ENCODE measurements at regions not wholly inside any gene's neighbourhood (a gene's known extent, or its start where the extent isn't known, plus 50 kb on each side); places are given as distances from the start of the nearest gene placed in this dataset.
A peak's percentile ranks its signal among the peaks of the same experiment; 100 is the strongest.
"Not testable (repeated sequence)": the region's sequence is repeated elsewhere in the genome, so short reads cannot be mapped to it uniquely, and the experiment has no call there.

DNA sequence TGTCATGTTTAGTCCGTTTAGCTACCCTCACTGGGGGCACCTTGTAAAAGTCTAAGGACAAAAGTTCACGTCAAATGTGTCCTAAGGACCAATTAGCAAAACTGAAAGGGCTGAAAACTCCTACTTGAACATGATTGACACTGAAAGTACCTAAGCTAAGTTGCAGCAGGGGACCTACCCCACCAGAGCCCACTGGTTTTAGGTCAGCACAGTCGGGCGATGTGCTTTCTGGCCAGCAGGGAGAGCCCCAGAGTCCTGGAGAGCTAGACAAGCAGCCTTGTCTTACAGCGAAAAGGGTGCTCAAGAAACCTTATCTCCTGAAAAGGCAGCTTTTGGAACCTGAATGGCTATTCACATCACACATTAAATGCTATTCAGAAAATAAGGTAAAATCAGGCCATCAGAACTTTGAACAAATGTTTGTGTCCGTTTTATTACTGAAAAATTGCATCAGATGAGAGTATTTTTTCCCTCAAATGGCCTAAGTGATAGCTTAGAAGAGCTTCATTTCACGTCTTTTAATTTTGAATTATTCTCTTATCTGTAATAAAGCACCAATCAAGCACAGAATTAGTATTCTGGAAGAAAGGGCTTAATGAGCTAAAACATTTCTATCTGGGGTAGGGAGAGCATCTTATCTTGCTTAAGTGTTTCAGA is 52.2 kb upstream of the MKI67 start:
- peak; percentile 68 for DNase-seq

DNA sequence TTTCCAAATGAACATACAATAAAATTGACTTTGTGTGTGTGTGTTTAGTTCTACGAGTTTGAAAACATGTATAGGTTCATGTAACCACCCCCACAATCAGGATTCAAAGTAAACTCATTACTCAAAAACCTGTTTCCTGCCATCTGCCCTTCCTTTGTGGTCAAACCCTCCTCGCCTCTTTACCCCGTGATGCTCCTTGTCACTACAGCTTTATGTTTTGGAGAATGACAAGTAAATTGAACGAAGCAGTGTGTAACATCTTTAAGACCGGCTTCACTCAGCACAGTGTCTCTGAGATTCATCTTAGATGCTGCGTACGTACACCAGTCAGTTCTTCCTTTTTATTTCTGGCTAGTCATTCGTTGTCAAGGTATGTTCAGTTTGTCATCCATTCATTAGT is 54.6 kb upstream of the MKI67 start:
- DNase-seq = no peak

DNA sequence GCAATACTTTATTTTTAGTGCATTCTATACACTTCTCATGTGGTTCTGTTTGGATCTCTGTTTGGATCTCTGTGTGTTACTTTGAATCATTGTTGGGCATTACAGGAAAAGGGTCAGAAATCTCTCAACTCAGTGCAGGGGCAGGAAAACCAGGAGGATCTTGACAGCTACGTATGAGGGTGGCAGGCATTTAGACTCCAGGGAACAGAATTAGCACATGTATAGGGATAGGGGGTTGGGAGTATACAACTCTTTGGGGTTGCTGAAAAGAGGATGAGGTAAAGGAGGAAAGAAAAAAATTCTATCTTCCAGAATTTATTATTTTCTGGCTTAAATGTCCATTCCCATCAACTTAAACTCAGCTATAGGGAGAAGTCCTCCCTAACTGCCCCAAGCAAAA is 59.4 kb upstream of the MKI67 start:
- DNase-seq = no peak

DNA sequence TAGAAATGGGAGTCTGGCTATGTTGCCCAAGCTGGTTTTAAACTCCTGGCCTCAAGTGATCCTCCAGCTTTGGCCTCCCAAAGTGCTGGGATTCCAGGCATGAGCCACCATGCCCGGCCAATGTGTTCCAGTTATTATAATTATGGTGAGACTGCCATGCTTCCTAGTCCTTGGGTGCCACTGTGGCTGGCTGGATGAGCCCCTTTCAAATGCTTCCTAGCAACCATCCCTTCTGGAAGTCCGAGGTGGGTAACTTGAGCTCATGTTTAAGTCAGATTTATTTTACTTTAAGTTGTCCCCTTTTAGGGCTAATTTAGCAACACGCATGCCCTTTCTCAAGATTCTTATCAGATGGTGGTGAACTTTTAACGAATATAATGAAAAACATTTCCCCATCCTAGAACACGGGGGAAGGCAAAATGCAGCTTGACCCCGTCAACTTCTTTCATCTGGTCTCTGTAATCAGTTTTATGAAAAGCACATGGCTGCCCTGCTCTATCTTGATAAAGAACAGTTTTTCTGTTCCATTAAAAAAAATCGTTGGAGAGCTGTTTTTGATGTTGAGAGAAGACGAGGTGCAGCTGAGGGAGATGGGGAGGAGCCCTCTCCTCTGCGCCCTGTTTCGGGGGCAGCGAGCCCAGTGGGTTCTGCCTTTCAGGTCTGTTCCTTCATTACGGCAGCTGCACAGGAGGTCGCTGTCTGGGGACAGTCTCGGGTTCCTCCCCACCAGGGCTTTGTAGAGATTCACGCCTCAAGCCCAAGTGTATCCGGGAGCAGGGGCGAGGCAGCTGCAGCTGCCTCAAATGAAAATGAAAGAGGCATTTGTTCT is 61.0 kb upstream of the MKI67 start:
- peak; percentile 77 for DNase-seq

DNA sequence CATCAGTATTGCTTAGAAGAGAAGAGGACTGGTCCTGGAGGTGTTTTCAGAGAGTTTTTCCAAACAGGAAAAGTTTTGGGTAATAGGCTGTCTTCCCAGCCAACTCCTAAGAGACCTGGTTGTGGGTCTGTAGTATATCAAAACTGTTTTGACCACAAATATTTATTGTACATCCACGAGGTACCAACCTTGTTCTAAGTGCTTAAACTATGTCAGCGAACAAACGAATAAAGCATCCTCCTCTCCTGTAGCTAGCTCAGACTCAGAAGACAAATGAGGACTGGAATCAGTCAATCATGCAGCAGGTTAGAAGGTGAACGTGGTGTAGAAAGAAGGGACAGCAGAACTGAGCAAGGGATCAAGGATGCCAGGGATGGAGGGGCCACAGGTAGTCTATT is 61.6 kb upstream of the MKI67 start:
- no peak for DNase-seq

DNA sequence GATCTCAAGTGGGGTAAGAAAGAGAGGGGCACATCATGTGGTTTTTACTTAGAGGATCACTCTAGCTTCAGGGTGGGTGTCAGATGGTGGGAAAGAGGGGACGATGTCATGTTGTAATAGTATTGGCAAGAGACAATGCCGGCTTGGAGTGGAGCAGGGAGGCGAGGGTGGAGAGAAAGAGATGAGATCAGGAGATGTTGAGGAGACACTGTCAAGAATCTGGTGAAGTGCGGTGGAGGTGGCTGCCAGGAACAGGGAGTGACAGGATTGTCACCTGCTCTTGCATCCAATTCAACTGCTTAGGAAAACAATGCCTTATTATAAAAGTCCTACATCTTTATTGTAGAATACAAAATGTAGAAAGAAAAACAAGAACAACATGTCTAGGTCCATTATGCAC is 63.0 kb upstream of the MKI67 start:
- DNase-seq = no peak

DNA sequence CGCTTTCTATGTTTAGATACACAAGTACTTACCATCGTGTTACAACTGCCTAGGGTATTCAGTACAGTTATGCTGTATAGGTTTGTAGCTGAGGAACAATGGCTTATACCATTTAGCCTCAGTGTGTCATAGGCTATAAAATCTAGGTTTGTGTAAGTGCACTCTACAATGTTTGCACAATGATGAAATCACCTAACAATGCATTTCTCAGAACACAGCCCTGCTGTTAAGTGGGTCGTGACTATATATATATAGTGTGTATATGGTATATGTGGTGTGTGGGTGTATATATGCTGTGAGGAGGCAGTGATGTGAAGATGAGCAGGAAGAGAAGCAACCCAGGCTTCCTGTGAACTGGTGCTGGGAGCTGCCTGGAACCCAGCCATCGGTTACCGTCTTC is 65.6 kb upstream of the MKI67 start:
- no peak for DNase-seq

DNA sequence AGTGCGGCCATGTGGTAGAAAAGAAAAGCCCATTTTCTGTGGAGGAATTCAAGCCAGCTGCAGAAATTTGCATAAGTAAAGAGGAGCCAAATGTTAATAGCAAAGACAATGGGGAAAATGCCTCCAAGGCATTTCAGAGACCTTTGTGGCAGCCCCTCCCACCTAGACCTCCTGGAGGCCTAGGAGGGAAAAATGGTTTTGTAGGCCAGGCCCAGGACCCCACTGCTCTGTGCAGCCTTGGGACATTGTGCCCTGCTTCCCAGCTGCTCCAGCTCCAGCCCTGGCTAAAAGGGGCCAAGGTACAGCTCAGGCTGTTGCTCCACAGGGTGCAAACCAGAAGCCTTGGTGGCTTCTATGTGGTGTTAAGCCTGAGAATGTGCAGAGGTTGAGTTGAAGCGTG is 75.6 kb upstream of the MKI67 start:
- not testable (repeated sequence) for DNase-seq

DNA sequence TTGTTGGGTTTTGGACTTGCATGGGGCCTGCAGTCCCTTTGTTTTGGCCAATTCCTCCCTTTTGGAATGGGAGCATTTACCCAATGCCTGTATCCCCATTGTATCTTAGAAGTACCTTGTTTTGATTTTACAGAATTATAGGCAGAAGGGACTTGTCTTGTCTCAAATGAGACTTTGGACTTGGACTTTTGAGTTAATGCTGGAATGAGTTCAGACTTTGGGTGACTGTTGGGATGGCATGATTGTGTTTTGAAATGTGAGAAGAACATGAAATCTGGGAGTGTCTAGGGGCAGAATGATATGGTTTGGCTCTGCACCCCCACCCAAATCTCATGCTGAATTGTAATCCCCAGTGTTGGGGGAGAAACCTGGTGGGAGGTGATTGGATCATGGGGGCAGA is 76.8 kb upstream of the MKI67 start:
- no peak for DNase-seq

DNA sequence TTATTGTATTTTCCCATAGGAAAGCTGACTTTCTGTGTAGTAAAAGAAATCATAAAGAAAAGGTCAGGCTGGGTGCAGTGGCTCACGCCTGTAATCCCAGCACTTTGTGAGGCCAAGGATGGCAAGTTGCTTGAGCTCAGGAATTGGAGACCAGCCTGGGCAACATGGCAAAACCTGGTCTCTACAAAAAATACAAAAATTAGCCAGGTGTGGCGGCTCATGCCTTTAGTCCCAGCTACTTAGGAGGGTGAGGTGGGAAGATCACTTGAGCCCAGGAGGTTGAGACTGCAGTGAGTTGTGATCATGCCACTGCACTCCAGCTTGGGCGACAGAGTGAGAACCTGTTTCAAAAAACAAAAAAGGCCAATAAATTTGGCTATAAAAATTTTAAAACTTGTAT is 79.4 kb upstream of the MKI67 start:
- not testable (repeated sequence) for DNase-seq

DNA sequence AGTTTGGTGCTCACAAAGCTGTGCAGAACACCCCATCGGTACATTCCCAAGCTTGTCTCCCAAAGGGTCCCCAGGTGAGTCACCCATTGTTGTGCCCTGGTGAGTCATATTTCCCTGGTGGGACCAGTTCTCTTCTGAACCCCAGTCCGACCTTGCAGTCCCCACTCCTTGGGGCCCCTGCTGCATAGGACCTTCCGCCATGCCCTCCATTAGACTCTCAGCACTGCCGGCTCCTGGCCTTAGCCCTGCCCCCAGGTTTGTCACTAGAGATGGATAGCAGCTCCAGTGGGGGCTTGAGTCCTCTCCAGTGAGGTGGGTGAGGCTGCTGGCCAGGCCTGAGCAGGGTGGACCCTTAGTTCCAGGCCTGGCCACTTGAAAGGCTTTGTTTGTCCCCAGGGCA is 80.5 kb upstream of the MKI67 start:
- no peak for DNase-seq

DNA sequence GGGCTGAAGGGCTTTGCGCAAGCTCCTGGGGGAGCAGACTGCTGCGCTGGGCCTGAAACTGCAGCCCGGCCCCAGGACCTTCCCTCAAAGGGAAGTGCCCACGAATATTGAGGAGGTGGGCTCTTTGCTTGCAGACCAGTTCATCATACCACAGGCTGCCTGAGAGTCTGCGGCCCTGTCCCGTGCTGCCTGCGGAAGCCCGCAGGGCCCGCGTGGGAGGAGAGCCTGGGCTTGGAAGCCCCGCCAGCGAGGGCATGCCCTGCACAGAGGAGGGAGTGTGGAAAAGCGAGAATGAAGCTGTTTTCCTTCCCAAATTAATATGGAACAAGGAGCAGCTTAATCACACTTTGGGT is 83.6 kb upstream of the MKI67 start:
- DNase-seq = no peak

DNA sequence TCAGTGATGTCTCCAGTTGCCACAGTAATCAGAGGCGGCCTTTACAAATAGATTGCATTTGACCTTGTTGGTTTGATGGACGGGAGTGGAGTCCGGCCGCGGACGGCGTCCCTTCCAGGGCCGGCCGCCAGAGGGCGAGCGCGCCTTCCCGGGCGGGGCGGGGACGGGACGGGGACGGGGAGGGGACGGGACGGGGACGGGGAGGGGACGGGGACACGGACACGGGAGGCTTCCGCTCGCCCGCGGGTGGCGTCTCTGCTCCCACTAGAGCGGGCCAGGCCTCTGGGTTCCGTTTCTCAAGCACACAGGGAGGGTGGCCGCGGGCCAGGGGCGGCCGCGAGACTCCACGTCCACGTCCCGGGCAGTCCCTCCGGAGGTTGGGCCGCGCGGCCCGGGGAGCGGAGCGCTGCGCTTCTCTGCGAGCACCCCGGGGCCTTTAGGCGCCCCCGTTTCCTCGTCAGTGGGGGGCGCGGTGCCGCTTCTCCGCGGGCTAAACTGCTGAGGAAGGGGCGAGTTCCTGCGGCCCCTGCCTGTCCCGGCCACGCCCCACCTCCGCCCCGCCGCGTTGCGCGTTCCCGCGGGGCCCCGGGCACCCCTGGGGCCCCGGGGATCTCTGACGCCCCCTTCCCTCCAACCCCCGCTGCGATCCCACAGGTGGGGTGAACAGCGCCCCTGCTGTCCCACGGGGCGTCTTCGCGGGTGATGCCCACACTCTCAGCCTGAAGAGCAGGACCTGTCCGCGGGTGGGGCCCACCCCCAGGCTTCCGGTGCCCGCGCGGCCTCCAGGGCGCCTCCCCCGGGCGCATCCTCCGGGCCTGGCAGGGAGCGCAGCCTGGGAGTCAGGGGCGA is 84.2 kb upstream of the MKI67 start:
- DNase-seq = peak; percentile 92

DNA sequence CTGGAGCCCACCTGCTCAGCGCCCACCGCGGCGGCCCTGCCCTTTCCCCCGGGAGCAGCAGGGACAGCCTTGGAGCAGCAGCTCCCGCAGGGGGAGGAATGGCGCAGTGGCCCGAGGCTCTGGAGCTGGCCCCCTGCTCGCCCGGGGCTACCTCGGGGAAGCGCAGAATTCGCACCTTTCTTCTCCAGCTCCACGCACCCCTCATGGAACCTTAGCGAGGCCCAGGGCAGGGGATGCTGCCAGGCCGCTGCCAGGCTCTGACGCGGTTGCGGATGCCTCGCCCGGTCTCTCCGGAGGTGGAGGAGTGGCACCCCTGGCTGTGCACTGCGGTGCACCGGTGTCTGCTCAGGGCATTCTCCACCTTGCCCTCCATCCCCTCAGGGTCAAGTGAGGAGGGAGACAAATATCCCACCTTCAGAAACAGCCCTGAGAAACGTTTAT is 84.9 kb upstream of the MKI67 start:
- no peak for DNase-seq

DNA sequence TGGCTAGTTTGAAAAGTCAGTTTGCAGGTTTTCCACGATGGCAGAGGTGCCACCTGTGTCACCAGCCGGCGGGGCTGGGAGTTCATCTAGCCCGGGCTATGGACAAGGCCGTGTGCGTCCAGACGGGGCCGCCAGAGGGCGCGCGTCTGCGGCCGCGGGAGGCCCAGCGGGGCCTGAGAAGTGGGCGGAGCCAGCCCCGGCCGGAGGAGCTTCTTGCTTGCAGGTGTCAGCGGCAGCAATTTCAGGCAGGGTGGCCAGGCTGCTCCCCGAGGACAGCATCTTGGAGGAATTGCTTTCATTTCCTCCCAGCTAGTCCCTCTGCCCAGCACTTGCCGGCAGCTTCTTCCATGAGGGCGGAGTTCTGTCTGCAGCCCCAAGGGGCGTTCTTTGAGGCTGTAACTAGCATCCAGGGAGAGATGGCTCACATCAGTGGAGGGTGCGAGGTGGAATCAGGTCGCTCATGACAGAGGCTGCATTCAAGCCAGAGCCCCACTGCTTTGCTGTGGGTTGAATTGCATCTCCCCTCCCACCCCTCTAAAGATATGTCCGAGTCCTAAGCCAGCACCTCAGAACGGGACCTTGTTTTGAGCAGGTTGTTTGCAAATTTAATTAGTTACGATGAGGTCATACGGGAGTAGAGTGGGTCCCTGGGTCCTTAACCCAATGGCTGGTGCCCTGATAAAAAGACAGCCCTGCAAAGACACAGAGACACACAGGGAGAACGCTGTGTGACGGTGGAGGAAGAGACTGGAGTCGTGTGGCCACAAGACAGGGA is 85.9 kb upstream of the MKI67 start:
- peak; percentile 94 for DNase-seq

DNA sequence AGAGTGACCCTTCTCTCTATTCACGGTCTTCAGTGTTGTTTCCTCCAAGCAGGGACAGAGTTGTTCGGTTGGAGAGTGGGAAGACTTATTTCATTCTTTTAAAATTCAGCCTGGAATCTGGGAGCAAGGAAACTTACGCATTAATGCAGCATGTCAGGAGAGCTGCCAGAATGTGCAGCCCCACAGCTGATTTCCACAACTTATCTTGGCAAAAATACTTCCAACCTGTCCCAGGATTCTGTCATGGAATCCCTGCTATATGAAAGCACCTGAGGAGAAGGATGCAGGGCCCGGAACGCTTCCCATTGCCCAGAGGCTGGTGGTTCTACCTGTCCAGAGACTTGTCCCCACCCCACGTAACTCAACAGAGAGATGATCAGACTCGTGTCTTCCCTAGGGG is 86.9 kb upstream of the MKI67 start:
- no peak for DNase-seq

DNA sequence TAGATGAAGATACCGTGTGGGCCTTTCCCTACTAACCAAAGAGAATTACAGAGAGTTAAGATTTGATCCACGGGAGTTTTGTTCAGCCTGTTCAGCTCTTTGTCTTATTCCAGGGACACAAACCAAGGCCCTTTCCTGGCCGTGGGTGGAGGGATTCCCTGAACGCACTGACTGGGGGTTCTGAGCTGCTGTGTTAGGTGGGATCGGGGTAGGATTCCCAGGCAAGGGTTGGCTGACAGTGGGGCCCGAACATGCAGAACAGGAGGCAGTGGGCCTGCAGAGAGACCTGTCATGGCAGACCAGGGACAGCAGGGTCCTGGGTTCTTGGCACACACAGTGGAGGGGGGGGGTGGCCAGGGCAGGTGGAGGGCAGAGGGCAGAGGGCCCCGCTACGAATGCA is 89.5 kb upstream of the MKI67 start:
- no peak for DNase-seq

DNA sequence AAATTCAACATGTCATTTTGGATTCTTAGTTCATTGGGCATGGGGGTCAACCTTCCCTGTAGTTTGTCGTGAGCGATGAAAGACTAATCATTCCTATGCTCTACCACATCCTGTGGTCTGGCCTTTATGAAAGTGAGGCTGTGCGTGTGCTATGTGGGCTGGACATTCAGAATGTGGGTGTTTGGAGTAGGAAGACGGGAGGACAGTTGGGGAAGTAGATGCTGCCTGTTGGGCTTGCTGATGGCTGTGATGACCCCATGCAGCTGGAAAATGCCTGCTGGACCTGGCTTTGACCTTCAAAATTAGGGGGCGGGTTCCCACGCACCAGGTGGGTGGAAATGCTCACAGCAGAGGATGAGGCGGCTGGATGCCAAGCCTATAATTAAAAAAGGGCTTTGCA is 90.9 kb upstream of the MKI67 start:
- DNase-seq = no peak

DNA sequence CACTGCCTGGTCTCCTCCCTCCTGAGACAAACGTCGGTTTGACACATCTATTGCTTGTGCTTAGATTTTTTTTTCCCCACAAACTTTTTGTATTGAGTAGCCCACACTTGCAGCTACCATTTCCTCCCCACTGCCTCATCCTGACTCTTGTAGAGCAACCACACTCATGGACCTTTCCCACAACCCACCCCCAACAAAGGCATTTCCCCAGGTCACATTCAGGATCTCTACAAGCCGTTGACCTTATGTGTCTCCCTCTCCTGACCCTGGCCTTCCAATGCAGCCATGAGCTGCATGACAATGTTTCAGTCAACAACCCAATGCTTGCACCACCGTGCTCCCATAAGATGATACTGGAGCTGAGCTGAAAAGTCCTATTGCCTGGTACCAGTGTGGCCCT is 91.9 kb upstream of the MKI67 start:
- no peak for DNase-seq

DNA sequence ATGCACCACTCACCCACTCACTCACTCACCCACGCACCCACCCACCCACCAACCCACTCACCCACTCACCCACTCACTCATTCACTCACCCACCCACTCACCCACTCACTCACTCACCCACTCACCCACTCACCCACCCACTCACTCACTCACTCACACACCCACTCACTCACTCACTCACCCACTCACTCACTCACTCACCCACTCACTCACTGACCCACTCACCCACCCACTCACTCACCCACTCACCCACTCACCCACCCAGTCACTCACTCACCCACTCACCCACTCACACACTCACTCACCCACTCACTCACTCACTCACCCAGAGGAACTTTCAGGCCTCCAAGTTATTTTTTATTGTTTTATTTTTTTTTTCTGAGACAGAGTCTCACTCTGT is 93.1 kb upstream of the MKI67 start:
- DNase-seq = no peak

DNA sequence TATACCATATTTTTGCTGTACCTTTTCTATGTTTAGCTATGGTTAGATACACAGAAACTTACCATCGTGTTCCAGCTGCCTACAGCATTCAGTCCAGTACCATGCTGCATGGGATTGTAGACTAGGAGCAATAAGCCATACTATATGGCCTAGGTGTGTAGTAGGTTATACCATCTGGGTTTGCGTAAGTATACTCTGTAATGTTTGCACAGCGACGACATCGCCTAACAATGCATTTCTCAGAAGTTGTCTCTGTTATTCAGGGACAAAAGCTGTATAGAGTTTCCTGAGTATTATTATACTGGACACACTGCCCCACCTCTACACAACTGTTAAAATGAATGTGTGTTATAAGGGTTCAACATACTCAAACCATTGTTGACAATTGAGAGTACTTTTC is 93.8 kb upstream of the MKI67 start:
- DNase-seq = no peak

DNA sequence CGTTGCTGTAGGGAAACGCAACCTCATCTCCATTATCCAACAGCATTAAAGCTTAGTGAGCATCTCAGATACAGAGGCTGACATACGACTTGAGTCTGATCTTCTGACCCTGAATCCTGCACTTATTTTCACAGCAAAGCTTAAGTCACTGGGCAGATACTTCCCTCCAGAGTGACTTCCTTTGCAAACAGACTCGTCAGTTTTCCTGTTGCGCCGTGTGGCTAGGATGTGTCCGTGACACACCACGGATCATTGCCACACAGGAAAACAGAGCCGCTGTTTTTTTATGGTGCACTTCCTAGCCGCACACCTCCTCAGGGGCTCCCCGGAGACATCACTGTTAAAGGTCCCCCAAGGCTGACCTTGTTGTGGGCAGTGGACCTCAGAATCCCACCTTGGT is 94.9 kb upstream of the MKI67 start:
- no peak for DNase-seq

DNA sequence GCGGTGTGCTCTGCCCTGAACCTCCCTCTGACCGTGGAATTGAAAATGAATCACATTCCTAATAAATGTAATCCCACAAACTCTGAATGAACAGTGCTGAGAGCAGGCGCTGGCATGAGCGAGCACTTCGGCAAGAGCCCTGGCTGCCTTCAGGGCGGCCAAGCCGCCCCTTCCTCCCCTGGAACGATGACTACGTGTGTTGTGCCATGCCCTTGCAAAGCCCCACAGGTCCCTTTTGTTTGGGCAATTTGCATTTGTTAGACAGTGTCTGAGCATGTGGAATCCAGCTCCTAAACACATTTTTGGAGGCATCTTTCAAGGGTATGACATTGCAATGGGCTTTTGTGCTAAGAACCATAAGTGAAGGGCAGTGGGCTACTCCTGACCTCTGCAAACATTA is 95.6 kb upstream of the MKI67 start:
- DNase-seq = no peak
